Urinary bladder (tissue), 3 donors: ENCODE measurements at regions not wholly inside any gene's neighbourhood (a gene's known extent, or its start where the extent isn't known, plus 50 kb on each side); places are given as distances from the start of the nearest gene placed in this dataset.

Experiments used
- DNase-seq: peaks from one replicate; pipeline ENCODE4 v3.0.0-alpha.2; 2015; ENCODE audit errors: extremely low spot score
- H3K27ac ChIP-seq: one replicate; pipeline ENCODE4 v1.5.1; 2013; ENCODE audit warnings: low read depth, mild to moderate bottlenecking, moderate library complexity
- H3K36me3 ChIP-seq: one replicate; pipeline ENCODE4 v1.6.1; 2013; ENCODE audit warnings: mild to moderate bottlenecking, moderate library complexity; ENCODE audit not compliant: insufficient read depth
- H3K4me1 ChIP-seq: one replicate; pipeline ENCODE4 v1.6.1; 2013; ENCODE audit warnings: mild to moderate bottlenecking, moderate library complexity; ENCODE audit not compliant: insufficient read depth
- H3K4me3 ChIP-seq: one replicate; pipeline ENCODE4 v1.5.1; 2013; ENCODE audit warnings: low read depth, low read length
- WGBS: extraction: QIAGEN DNeasy Blood & Tissue Kit; methylation state at CpG from one replicate; pipeline ENCODE4 v1.1.7; 2013; 5-methylcytosine and 5-hydroxymethylcytosine counted together
- donor health status: healthy with polysubstance abuse.
- donor health status: healthy.

DNA sequence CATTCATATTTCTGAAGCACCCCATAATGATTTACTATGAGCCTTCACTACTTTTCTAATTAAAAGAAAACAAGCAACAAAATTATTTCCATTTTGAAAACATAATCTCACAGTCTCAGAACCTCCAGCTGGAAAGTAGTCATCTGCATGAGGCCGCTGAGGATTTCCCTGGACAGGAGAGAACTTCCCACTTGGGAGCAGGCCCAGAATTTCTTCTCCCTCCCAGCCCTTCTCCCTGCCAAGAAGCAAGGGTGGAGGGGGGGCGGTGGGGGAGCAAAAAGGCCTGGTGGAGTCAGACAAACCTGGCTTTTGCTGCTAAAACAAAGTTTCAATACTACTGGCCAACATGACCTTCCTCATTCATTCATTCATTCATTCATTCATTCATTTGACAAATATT, 167.3 kb downstream of the PJA1 start:
- Histone ChIP-seq H3K27ac (peak overlapping the region; percentile 59), H3K4me3 (no peak overlapping the region), H3K4me1 (no peaks in the 10 kb centered on the region), H3K36me3 (no peaks in the 10 kb centered on the region)
- DNase-seq = no peak
- WGBS = 20% methylated on average over 2 of the region's 2 CpGs

DNA sequence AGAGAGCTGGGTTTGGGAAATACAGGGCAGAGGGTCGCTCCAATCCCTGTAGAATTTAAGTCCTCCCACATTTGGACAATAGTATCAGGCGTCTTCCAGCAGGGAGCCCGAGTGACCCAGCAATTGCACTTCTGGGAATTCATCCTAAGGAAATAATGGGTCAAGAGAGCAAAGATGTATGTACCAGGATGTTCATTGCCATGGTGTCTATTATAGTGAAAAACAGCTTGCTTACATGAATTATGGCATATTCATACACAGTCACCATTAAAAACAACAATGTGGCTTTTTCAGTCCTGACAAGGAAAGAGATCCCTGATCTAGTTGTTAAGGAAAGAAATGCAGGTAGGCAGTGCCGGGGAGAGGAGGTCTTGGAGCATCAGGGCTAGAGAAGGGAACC, 167.7 kb downstream of the PJA1 start:
- H3K4me1 ChIP-seq = no peaks in the 10 kb centered on the region
- H3K4me3 ChIP-seq = no peak overlapping the region
- 26% methylated on average over 4 of the region's 4 CpGs for WGBS
- no peak for DNase-seq
- peak overlapping the region; percentile 59 for H3K27ac ChIP-seq
- H3K36me3 ChIP-seq = no peaks in the 10 kb centered on the region

DNA sequence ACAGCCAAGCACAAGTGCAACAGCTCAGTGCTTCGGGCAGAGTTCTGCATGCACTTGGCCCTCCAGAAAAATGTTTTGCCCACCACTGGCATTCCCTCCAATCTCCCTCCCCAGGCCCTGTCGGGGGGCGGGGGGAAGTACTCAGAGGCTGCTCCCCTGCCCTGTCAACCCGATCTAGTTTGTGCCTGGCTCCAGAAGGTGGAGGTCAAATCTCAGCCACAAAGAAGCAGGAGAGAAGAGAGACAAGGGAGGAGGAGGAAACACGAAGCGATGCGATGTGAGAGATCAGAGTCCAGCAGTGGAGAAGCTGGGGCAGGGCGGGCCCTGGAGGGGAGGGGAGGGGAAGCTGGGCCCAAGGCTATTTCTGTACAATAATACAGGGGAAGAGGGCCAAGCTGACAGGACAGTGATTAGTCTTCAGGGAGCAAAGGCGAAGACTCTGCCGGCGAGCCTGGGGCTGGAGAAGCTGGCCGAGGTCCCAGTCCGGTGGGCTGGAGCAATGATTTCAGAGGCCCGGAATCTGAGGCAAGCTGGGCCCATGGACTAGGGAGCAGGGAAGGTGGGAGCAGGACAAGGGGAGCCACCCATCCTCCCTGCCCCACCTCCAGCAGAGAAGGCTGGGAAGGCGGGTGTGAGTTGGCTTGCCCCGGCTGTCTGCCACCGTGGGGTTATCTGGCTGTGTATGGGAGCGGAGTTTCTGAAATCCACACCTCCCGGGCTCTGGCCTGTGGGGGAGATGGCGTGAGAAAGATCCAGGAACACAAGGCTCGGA, 167.1 kb downstream of the EFNB1 start:
- Histone ChIP-seq H3K36me3 (no peaks in the 10 kb centered on the region), H3K4me1 (no peaks in the 10 kb centered on the region), H3K27ac (no peak overlapping the region), H3K4me3 (no peak overlapping the region)
- DNase-seq = no peak
- WGBS = 13% methylated on average over 21 of the region's 21 CpGs

DNA sequence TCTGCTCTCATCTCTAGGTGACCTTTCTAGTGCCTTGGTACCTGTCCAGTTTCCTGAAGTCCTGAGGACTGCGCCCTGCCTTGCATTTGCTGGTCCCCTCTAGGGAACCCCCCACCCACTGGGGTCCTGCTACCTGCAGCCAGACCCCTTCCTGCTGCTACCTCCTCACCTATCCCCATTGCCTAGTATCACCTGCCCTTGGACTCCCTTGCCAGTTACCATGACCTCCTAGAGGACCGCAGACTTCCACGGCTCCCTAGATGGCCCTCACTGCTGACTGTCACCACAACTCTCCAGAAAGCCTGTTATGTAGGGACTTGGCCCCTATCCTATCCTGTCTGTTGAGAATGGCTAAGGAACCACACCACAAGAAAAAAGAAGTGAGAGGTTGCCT, 166.6 kb downstream of the EFNB1 start:
- no peak for DNase-seq
- no peaks in the 10 kb centered on the region for H3K4me1 ChIP-seq
- no peak overlapping the region for H3K27ac ChIP-seq
- 62% methylated on average over 3 of the region's 3 CpGs for WGBS
- H3K36me3 ChIP-seq = no peaks in the 10 kb centered on the region
- no peak overlapping the region for H3K4me3 ChIP-seq

DNA sequence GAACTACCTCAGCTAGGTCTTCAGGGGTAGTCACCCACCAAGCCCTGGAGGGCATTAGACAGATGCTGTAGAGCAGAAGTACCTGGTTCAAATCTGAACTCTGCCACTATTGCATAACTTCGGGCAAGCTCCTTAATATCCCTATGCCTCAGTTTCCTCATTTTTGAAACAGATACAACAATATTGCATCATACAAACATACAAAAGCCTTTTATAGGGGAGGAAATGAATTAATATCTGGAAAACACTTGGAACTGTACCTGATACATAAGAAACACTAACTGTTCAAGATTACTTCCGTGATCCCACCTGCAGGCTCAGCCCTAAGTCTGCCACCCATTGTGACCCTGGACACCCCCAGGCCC, 166.1 kb downstream of the EFNB1 start:
- 83% methylated on average over 2 of the region's 2 CpGs for WGBS
- DNase-seq = no peak
- H3K4me1 ChIP-seq = no peaks in the 10 kb centered on the region
- no peak overlapping the region for H3K27ac ChIP-seq
- no peaks in the 10 kb centered on the region for H3K36me3 ChIP-seq
- no peak overlapping the region for H3K4me3 ChIP-seq

DNA sequence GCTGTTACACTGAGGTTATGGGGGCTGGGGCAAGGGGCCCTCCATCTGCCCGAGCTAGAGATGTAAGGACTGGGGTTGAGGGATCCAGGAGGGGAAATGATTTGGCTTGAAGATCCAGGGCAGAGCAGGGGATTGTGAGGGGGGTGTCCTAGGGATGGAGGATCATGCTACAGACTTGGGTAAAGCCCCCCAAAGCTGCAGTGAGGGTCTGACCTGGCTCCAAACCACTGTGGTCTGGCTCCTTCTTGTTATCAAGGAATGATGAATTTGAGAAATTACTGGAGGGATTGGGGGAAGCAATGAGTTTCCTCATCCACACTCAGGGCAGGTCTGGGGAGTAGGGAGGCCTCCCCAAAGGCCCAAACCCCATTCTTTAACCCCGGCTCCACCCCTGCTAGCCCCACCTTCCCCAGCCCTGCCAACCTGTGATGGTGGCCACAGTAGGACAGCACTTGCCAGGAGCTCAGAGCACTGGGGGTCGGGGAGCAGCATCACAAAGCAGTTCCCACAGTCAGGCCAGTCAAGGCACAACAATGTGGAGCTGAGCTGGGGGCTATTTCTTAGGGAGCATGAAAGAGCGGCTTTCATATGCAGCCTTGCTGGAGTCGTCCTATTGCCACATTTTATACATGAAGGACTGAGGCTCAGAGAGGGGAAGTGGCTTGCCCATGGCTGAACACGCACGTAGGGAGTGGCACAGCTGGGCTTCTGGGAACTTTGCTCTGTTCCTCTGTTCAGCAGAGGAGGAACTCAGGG, 165.5 kb downstream of the EFNB1 start:
- DNase-seq = no peak
- WGBS = 89% methylated on average over 7 of the region's 7 CpGs
- H3K4me3 ChIP-seq = no peak overlapping the region
- H3K36me3 ChIP-seq = no peaks in the 10 kb centered on the region
- no peaks in the 10 kb centered on the region for H3K4me1 ChIP-seq
- no peak overlapping the region for H3K27ac ChIP-seq

DNA sequence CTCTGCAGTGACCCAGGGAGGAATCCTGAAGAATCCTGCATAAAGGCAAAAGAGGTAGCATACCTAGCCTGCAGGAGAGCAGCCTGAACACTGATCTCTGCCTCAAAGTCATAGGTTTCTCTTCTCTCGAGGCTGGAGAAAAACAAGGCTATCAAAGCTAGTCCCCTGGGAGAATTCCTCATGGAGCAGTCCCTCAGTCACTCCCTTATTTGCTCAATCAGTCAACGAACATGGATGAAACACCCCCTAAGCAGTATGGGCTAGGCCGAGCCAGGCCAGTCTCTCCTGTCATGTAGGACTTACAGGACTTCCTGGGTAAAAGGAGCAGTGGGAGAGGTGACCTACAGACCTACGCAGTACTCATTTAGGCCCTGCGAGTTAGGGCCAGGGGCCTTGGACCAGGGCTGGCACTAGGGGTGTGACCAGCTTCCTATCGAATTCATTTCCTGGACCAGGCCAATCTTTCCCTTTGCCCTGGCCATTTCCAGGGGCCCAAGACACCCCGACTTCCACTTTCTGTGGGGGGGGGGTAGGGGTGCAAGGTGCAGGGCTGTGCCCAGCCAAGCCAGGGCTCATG, 164.1 kb downstream of the EFNB1 start:
- no peak for DNase-seq
- 78% methylated on average over 7 of the region's 7 CpGs for WGBS
- Histone ChIP-seq H3K36me3 (no peaks in the 10 kb centered on the region), H3K27ac (no peak overlapping the region), H3K4me1 (no peaks in the 10 kb centered on the region), H3K4me3 (no peak overlapping the region)

DNA sequence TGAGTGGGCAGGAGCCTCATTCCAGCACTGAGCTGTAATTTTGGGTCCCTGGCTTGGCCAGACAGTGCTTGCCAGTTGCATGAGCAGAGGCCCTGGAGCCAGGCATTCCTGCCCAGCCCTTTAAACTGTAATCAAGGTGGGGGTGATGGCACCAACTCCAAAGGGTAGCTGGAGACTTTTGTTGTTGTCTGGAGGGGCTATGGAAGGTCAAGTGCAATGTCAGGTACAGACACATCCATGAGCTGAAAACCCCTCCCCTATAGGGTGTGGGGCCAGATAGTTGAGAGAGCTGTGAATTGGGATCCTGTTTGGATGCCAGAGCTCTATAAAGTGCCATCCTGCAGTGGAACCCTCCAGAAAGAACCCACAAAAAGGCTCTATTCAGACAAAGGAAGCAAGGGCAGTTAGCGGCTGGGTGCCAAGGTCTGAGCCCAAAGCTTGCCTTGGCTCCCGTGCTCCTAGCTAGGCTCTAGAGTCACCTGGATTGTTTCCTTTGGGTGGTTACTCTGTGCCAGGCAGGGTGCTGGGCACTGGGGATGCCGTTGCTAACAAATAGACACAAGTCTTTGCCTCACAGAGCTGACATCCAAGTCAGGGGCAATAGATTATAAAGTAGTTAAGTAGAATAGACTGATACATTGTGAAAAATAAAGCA, 163.0 kb downstream of the EFNB1 start:
- DNase-seq = no peak
- Histone ChIP-seq H3K36me3 (no peaks in the 10 kb centered on the region), H3K4me1 (no peaks in the 10 kb centered on the region), H3K27ac (no peak overlapping the region), H3K4me3 (no peak overlapping the region)
- 93% methylated on average over 3 of the region's 3 CpGs for WGBS

DNA sequence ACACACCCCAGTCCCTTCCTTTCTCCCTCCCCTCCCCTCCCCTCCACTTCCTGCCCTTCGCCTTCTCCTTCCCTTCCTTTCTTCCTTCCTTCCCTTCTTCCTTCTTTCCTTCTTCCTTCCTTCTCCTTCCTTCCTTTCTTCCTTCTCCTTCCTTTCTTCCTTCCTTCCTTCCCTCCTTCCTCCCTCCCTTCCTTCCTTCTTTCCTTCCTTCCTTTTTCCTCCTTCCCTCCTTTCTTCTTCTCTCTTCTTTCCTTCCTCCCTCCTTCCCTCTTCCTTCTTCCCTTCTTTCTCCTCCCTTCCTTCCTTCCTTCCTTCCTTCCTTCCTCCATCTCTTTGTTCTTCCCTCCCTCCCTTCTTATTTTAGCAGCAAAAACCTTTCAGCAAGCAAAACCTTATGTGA, 162.1 kb downstream of the EFNB1 start:
- Histone ChIP-seq H3K4me1 (no peaks in the 10 kb centered on the region), H3K36me3 (no peaks in the 10 kb centered on the region), H3K27ac (no peak overlapping the region), H3K4me3 (no peak overlapping the region)
- DNase-seq = no peak
- 65% methylated on average over 1 of the region's 1 CpG for WGBS

DNA sequence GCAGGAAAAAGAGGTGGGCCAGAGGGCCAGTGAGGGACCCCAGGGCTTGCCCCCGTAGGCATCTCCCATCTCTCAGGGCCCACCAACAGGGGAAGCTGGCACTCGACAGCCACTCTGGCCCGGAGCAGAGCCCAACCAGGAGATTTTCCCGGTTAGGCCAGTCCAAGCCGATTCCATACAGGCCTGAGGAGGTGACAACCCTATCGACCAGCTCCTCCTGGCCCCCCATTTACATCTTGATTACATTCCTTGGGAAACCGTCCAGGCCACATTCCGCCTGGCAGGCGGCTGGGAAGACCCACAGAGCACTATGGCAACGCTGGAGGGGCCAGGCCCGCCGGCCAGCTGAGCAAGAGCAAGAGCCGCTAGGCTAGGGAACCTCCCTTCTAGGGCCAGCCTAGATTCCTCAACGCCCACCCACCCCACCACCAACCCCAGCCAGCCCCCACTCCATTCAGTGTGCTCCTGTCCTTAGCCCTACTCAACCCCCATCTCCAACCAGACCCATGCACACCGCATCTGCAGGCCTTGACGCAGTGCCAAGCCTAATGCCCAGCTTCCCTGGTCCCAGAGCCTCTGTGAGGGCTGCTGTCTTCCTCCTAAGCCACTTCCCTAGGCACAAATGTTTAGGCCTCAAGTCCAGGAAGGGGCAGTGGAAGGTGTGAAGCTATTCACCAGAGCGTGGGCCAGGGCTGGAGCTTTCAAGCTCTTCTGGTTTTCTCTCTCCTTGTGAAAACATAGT, 161.2 kb downstream of the EFNB1 start:
- no peak overlapping the region for H3K4me3 ChIP-seq
- H3K4me1 ChIP-seq = no peaks in the 10 kb centered on the region
- H3K36me3 ChIP-seq = no peaks in the 10 kb centered on the region
- DNase-seq = no peak
- H3K27ac ChIP-seq = no peak overlapping the region
- WGBS = 21% methylated on average over 17 of the region's 17 CpGs

DNA sequence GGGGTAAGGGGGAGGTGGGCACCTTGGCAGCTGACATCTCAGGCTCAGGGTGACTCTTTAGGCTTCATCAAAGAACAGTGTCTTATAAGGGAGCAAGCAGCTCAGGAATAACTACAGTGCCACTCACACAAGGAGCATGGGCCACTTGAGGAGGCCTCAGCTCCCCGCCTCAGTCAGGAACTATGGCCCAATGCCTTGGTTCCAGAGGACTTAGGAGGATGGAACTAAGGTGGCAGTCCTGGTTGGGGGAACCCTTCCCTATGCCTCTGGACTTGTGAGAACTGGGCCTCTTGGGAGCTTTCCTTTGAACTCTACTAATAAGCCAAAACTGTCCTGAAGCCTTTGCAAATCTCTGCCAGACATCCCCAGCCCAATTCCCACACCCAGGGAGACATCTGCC, 160.6 kb downstream of the EFNB1 start:
- Histone ChIP-seq H3K36me3 (no peaks in the 10 kb centered on the region), H3K4me3 (no peak overlapping the region), H3K4me1 (no peaks in the 10 kb centered on the region), H3K27ac (no peak overlapping the region)
- no peak for DNase-seq
- WGBS = 86% methylated on average over 1 of the region's 1 CpG

DNA sequence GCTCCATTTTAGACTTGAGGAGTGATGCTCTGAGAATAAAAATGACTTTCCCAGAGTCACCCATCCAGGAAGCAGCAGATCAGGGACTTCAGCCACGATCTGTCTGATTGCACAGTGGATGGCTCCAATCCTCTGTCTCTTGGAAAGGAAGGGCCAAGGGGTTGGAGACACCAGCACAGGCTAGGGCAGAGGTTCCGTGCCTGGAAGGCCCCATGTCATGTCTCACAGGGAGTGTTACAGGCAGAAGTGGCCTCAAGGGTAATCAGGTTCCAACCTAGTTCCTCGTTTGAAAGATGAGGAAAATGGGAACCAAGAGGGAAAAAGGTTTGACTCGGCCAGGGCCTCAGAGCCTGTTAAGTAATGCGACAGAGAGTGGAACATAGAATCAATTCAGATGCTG, 160.0 kb downstream of the EFNB1 start:
- Histone ChIP-seq H3K36me3 (no peaks in the 10 kb centered on the region), H3K27ac (no peak overlapping the region), H3K4me3 (no peak overlapping the region), H3K4me1 (no peaks in the 10 kb centered on the region)
- 54% methylated on average over 5 of the region's 5 CpGs for WGBS
- DNase-seq = no peak

DNA sequence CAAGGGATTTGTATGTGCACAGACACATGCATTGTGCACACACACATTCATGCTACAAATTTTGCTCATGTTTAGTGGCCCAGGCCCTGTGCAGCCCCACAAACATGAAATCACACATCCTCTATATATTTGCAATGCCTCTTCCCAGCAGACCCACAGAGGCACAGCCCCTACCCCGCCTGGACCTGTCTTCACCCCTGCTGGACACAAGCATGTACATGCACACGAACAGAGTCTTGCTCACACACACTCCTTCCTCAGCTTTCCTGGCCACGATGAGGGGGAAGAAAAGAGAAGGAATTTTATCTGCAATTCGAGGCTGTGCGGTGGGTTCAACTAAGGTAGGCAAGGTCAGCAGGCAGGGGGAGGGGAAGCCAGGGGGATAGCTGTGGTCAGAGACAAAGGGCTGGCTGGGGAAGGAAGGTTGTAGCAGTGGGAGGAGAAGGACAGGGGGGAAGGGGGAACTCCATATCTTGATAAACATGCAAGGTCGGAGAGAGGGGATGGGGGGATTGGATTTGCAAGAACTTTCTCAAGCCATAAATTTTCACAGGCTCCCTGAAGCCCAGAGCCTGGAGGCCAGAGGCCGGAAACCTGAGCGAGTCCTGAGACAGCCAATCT, 156.4 kb downstream of the EFNB1 start:
- WGBS = 71% methylated on average over 8 of the region's 8 CpGs
- H3K4me1 ChIP-seq = no peaks in the 10 kb centered on the region
- H3K27ac ChIP-seq = no peak overlapping the region
- no peaks in the 10 kb centered on the region for H3K36me3 ChIP-seq
- no peak for DNase-seq
- H3K4me3 ChIP-seq = no peak overlapping the region
